NOMO-1 treated with dmso at 0.1 percent for 144 hours (cell line): ENCODE measurements at regions not wholly inside any gene's neighbourhood (a gene's known extent, or its start where the extent isn't known, plus 50 kb on each side); places are given as distances from the start of the nearest gene placed in this dataset.
"Not testable (repeated sequence)": the region's sequence is repeated elsewhere in the genome, so short reads cannot be mapped to it uniquely, and the experiment has no call there.

Experiments used
- DNase-seq: peaks from one replicate; lab custom pipeline; 2025; ENCODE audit not compliant: unreplicated experiment; lab: John Stamatoyannopoulos, UW

- no peak for DNase-seq
Observed at GRCh38 chr2:147325990-147326389, 518.8 kb upstream of the ACVR2A start.

- DNase-seq = no peak
Observed at GRCh38 chr2:147320146-147320545, 524.7 kb upstream of the ACVR2A start.

- no peak for DNase-seq
Observed at GRCh38 chr2:147311058-147311430, 533.8 kb upstream of the ACVR2A start.

GRCh38 chr2:147310335-147311057, 534.3 kb upstream of the ACVR2A start:
- no peak for DNase-seq

GRCh38 chr2:147297820-147298219, 547.0 kb upstream of the ACVR2A start:
- no peak for DNase-seq

GRCh38 chr2:147294825-147295392, 549.9 kb upstream of the ACVR2A start:
- no peak for DNase-seq

- no peak for DNase-seq
Observed at GRCh38 chr2:147293991-147294824, 550.6 kb upstream of the ACVR2A start.

GRCh38 chr2:147288131-147288530, 556.7 kb upstream of the ACVR2A start:
- no peak for DNase-seq

GRCh38 chr2:147275943-147276342, 568.9 kb upstream of the ACVR2A start:
- DNase-seq = no peak

GRCh38 chr2:147273628-147274027, 571.2 kb upstream of the ACVR2A start:
- no peak for DNase-seq

GRCh38 chr2:147273106-147273505, 571.7 kb upstream of the ACVR2A start:
- DNase-seq = no peak

- DNase-seq = not testable (repeated sequence)
Observed at GRCh38 chr2:147269581-147269980, 575.2 kb upstream of the ACVR2A start.

- no peak for DNase-seq
Observed at GRCh38 chr2:147260241-147260640, 584.6 kb upstream of the ACVR2A start.

- DNase-seq = no peak
Observed at GRCh38 chr2:147255812-147256211, 589.0 kb upstream of the ACVR2A start.

- no peak for DNase-seq
Observed at GRCh38 chr2:147250652-147251356, 594.0 kb upstream of the ACVR2A start.

GRCh38 chr2:147247749-147248148, 597.1 kb upstream of the ACVR2A start:
- no peak for DNase-seq

GRCh38 chr2:147242445-147242844, 602.4 kb upstream of the ACVR2A start:
- DNase-seq = no peak

GRCh38 chr2:147236601-147237000, 608.2 kb upstream of the ACVR2A start:
- DNase-seq = no peak

GRCh38 chr2:147232225-147232669, 612.6 kb upstream of the ACVR2A start:
- DNase-seq = no peak

GRCh38 chr2:147231607-147232006, 613.2 kb upstream of the ACVR2A start:
- DNase-seq = no peak

GRCh38 chr2:147231081-147231480, 613.7 kb upstream of the ACVR2A start:
- DNase-seq = no peak
